HepG2 (cell line): ENCODE measurements at regions not wholly inside any gene's neighbourhood (a gene's known extent, or its start where the extent isn't known, plus 50 kb on each side); places are given as distances from the start of the nearest gene placed in this dataset.

Source experiments
- ATAC-seq: fragments of 200-7000 bp; cut with Tn5 transposase; 3 replicates; pipeline ENCODE4 v1.9.1; 2020; ENCODE audit warnings: mild to moderate bottlenecking, moderate library complexity
- BruUV-seq: library from RNA; stranded (reverse); fragments of 400-500 nt; replicated peaks from 2 replicates; lab custom pipeline; 2021; lab: Mats Ljungman, UMichigan
- CTCF ChIA-PET: fragments of 300-600 bp; formaldehyde crosslinking; extraction: SDS; loops from one replicate; lab custom pipeline; 2021; ENCODE audit warnings: low total read pairs, inconsistent platforms, low intra/inter-chr PET ratio; lab: Yijun Ruan, JAX
- POLR2A ChIA-PET: fragments of 350-600 bp; sonication (Branson Sonifier 250); formaldehyde crosslinking; loops from one replicate; lab custom pipeline; 2020; ENCODE audit warnings: antibody characterized with exemption, inconsistent platforms; lab: Yijun Ruan, JAX
- DNase-seq: peaks from one replicate; pipeline ENCODE4 v3.0.0-alpha.2; 2015; ENCODE audit warnings: low spot score
- FAIRE-seq: peaks from 3 replicates; lab custom pipeline; 2011; peaks lifted over from hg19 to GRCh38; lab: Jason Lieb, UNC
- H2AFZ ChIP-seq: one replicate; pipeline ENCODE4 v1.6.1; 2011; ENCODE audit warnings: low read length, inconsistent platforms
- H3K27ac ChIP-seq: fragments of 300-600 bp; 3 replicates; pipeline ENCODE4 v1.8.0; 2011; ENCODE audit warnings: mixed run types, mild to moderate bottlenecking, mixed read lengths, low read length, inconsistent platforms; ENCODE audit not compliant: insufficient read depth; ENCODE audit errors: extremely low read length
- H3K27me3 ChIP-seq, 2 experiments: fragments of 200-600 bp in 1 of 2; 2 replicates in 1 of 2; 3 replicates in 1 of 2; pipeline versions ENCODE4 v1.6.0 to v1.8.0; 2011; ENCODE audit warnings: low read length in 2 of 2, mild to moderate bottlenecking in 2 of 2, moderate library complexity in 2 of 2, inconsistent platforms in 1 of 2; ENCODE audit not compliant: insufficient read depth in 2 of 2, control insufficient read depth in 1 of 2
- H3K36me3 ChIP-seq, 2 experiments: fragments of 200-600 bp in 1 of 2; replicated peaks in 1 of 2; 2 replicates in 1 of 2; 3 replicates in 1 of 2; pipeline versions ENCODE4 v1.5.1 to v1.8.0; 2011; ENCODE audit warnings: low read length in 2 of 2, inconsistent platforms in 1 of 2; ENCODE audit not compliant: insufficient read depth in 2 of 2, control insufficient read depth in 1 of 2
- H3K4me1 ChIP-seq: 2 replicates; pipeline ENCODE4 v1.5.1; 2012; ENCODE audit warnings: low read length, inconsistent platforms; ENCODE audit not compliant: insufficient read depth
- H3K4me2 ChIP-seq: 2 replicates; pipeline ENCODE4 v1.6.0; 2011; ENCODE audit warnings: low read depth, low read length, inconsistent platforms
- H3K4me3 ChIP-seq, 3 experiments: fragments of 200-600 bp in 1 of 3; sonication (generic), shearing (Covaris generic) in 1 of 3; replicated peaks in 1 of 3; 2 replicates each; pipeline ENCODE4 v1.5.1; 2011 to 2016; ENCODE audit warnings: low read length in 3 of 3, inconsistent platforms in 2 of 3, low read depth in 2 of 3, mild to moderate bottlenecking in 2 of 3, control low read depth in 1 of 3, mixed read lengths in 1 of 3; ENCODE audit not compliant: insufficient read depth in 1 of 3
- H3K79me2 ChIP-seq: one replicate; pipeline ENCODE4 v1.6.1; 2011; ENCODE audit warnings: low read length, inconsistent platforms; ENCODE audit not compliant: insufficient read depth
- H3K9ac ChIP-seq: 2 replicates; pipeline ENCODE4 v1.6.0; 2011; ENCODE audit warnings: mild to moderate bottlenecking, low read depth, low read length, inconsistent platforms; ENCODE audit not compliant: insufficient read depth
- H3K9me3 ChIP-seq: 2 replicates; pipeline ENCODE4 v1.5.1; 2012; ENCODE audit warnings: mild to moderate bottlenecking, low read length
- H4K20me1 ChIP-seq: 2 replicates; pipeline ENCODE4 v1.6.0; 2011; ENCODE audit warnings: inconsistent platforms, mild to moderate bottlenecking, low read length, moderate library complexity; ENCODE audit not compliant: insufficient read depth
- ATF7 ChIP-seq, 2 experiments: fragments of 450-650 bp in 1 of 2; sonication (generic) in 1 of 2; formaldehyde crosslinking in 1 of 2; IDR thresholded peaks; 2 replicates each; pipeline versions ENCODE4 v1.4.0 to v1.6.1; 2016 to 2020; ENCODE audit warnings: antibody characterized with exemption in 1 of 2, mild to moderate bottlenecking in 1 of 2, missing genetic modification reagents in 1 of 2
- ATRX ChIP-seq: sonication (generic); formaldehyde crosslinking; IDR thresholded peaks from 2 replicates; pipeline ENCODE4 v1.4.0; 2020; ENCODE audit warnings: missing genetic modification reagents, borderline replicate concordance
- CREBL2 ChIP-seq: sonication (generic); formaldehyde crosslinking; IDR thresholded peaks from 2 replicates; pipeline ENCODE4 v1.8.1; 2023; ENCODE audit warnings: missing genetic modification reagents, mild to moderate bottlenecking, borderline replicate concordance
- CREM ChIP-seq, 2 experiments: sonication (generic) in 1 of 2; formaldehyde crosslinking in 1 of 2; IDR thresholded peaks; 2 replicates each; pipeline versions ENCODE4 v1.4.0 to v1.6.1; 2016 to 2020; ENCODE audit warnings: antibody characterized with exemption in 1 of 2, mild to moderate bottlenecking in 1 of 2, missing genetic modification reagents in 1 of 2
- GTF2F1 ChIP-seq: fragments of 150-350 bp; IDR thresholded peaks from 2 replicates; pipeline ENCODE4 v1.6.1; 2014; ENCODE audit warnings: low read length
- KIAA2018 ChIP-seq: sonication (generic); formaldehyde crosslinking; IDR thresholded peaks from 2 replicates; pipeline ENCODE4 v1.5.0; 2020; ENCODE audit warnings: mild to moderate bottlenecking, missing genetic modification reagents, borderline replicate concordance
- PHF21A ChIP-seq: sonication (generic); formaldehyde crosslinking; IDR thresholded peaks from 2 replicates; pipeline ENCODE4 v1.5.0; 2020; ENCODE audit warnings: mild to moderate bottlenecking, missing genetic modification reagents
- TARDBP ChIP-seq: sonication (generic); formaldehyde crosslinking; IDR thresholded peaks from 2 replicates; pipeline ENCODE4 v1.8.0; 2022; ENCODE audit warnings: mild to moderate bottlenecking, missing genetic modification reagents
- TOPORS ChIP-seq: sonication (generic); formaldehyde crosslinking; IDR thresholded peaks from 2 replicates; pipeline ENCODE4 v1.8.0; 2023; ENCODE audit warnings: mild to moderate bottlenecking, missing genetic modification reagents
- ZNF547 ChIP-seq: sonication (generic); formaldehyde crosslinking; IDR thresholded peaks from 2 replicates; pipeline ENCODE4 v1.5.1; 2020; ENCODE audit warnings: mild to moderate bottlenecking, missing genetic modification reagents
- WGBS: methylation state at CpG from one replicate; pipeline ENCODE4 v1.1.6; 2017; ENCODE audit warnings: low lambda C conversion rate; 5-methylcytosine and 5-hydroxymethylcytosine counted together
- in situ Hi-C: cut with HindIII; loops from 2 replicates; pipeline ENCODE4 v1.10.0; 2017; ENCODE audit warnings: low pct_unique_long_range_greater_than_20kb; ENCODE audit not compliant: extremely low pct_ligation_motif_present
- intact Hi-C: fragments of 100-400 bp; cut with micrococcal nuclease; formaldehyde crosslinking; loops from one replicate; pipeline ENCODE4 v1.10.0; 2022; ENCODE audit not compliant: unreplicated experiment
- TF ChIP-seq, protein P1 (sequence below): sonication (generic); formaldehyde crosslinking; IDR thresholded peaks from 2 replicates; pipeline ENCODE4 v1.8.1; 2022; ENCODE audit warnings: low read depth, mild to moderate bottlenecking, missing genetic modification reagents

DNA sequence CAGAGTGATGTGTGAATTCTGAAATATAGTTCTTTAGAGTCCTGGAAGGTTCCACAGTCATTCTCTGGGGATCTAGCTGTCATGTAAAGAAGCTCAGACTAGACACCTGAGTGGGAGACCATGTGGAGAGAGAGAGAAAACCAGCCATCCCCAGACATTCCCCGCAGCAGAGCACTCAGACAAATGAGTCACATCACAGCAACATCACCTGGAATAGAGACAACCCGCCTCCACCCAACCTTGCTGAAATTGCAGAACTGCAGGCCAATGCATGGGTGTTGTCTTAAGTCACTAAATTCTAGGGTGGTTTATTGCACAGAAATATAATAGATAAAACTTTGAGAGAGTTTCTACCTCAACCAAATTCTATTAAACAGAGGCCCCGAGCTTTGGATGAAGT is 392.0 kb upstream of the DYNLRB2 start (continued):
- no peak for TF ChIP-seq ATF7 (IDR thresholded peaks at IDR 0.05)
- no peak for TF ChIP-seq ATF7 (CRISPR knock-in tag; IDR thresholded peaks at IDR 0.05)
- no peak for TF ChIP-seq ZNF547 (CRISPR knock-in tag)
- no peak for TF ChIP-seq TOPORS (CRISPR knock-in tag)
- TF ChIP-seq ATRX = no peak
- no peak for TF ChIP-seq PHF21A (CRISPR knock-in tag)

GRCh38 chr16:80147026-80147655 is 393.7 kb upstream of the DYNLRB2 start:
- H3K4me2 ChIP-seq = no peak overlapping the region
- in situ Hi-C loops = no loop called here
- peaks cover 6% of the 10 kb centered on the region; the same call in 1 of the 2 replicates for H3K9me3 ChIP-seq
- no peak overlapping the region for H3K4me3 ChIP-seq
- intact Hi-C loops = no loop called here
- no peak for ATAC-seq
- no peak overlapping the region for H3K27ac ChIP-seq
- no peaks in the 10 kb centered on the region for H3K79me2 ChIP-seq
- POLR2A ChIA-PET = no interaction called here
- no peaks in the 10 kb centered on the region for H4K20me1 ChIP-seq
- BruUV-seq = no TSS peak
- H2AFZ ChIP-seq = no peak overlapping the region
- no peak for FAIRE-seq
- H3K27me3 ChIP-seq = no peaks in the 10 kb centered on the region
- CTCF ChIA-PET = no interaction called here
- no peak overlapping the region for H3K9ac ChIP-seq
- H3K4me1 ChIP-seq = peaks cover 22% of the 10 kb centered on the region
- WGBS = 45% methylated on average over 8 of the region's 8 CpGs
- DNase-seq = no peak
- H3K36me3 ChIP-seq = no peaks in the 10 kb centered on the region
- TF ChIP-seq KIAA2018 (CRISPR knock-in tag) (no peak), TARDBP (CRISPR knock-in tag) (no peak), CREM (IDR thresholded peaks at IDR 0.05) (no peak), CREM (CRISPR knock-in tag; IDR thresholded peaks at IDR 0.05) (no peak), GTF2F1 (no peak), CREBL2 (CRISPR knock-in tag) (no peak)
- TF ChIP-seq, protein P1, sequence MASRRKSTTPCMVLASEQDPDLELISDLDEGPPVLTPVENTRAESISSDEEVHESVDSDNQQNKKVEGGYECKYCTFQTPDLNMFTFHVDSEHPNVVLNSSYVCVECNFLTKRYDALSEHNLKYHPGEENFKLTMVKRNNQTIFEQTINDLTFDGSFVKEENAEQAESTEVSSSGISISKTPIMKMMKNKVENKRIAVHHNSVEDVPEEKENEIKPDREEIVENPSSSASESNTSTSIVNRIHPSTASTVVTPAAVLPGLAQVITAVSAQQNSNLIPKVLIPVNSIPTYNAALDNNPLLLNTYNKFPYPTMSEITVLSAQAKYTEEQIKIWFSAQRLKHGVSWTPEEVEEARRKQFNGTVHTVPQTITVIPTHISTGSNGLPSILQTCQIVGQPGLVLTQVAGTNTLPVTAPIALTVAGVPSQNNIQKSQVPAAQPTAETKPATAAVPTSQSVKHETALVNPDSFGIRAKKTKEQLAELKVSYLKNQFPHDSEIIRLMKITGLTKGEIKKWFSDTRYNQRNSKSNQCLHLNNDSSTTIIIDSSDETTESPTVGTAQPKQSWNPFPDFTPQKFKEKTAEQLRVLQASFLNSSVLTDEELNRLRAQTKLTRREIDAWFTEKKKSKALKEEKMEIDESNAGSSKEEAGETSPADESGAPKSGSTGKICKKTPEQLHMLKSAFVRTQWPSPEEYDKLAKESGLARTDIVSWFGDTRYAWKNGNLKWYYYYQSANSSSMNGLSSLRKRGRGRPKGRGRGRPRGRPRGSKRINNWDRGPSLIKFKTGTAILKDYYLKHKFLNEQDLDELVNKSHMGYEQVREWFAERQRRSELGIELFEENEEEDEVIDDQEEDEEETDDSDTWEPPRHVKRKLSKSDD (CRISPR knock-in tag) = no peak
